ENCODE measurements at regions not wholly inside any gene's neighbourhood (a gene's known extent, or its start where the extent isn't known, plus 50 kb on each side); places are given as distances from the start of the nearest gene placed in this dataset.

- no peaks in the 10 kb centered on the region for H3K79me2 ChIP-seq (ENCODE audit: low read depth)
- TF ChIP-seq EZH2phosphoT487 (IDR thresholded peaks at IDR 0.05) (no peak), EZH2 (IDR thresholded peaks at IDR 0.05) (no peak), CTCF (IDR thresholded peaks at IDR 0.05) (no peak)
- Mint-ChIP-seq H3K36me3 (no peaks in the 10 kb centered on the region), H3K27ac (no peak overlapping the region), H3K9me3 (peaks cover 3% of the 10 kb centered on the region), H3K4me1 (no peaks in the 10 kb centered on the region), H3K4me3 (no peak overlapping the region), H3K27me3 (ENCODE audit: insufficient read depth, low read depth) (peaks cover 8% of the 10 kb centered on the region)
- no peak for DNase-seq (ENCODE audit: low spot score)
- no peak overlapping the region for H3K27ac ChIP-seq
- H3K4me1 ChIP-seq = no peaks in the 10 kb centered on the region
- no peaks in the 10 kb centered on the region for H3K36me3 ChIP-seq
- H3K4me2 ChIP-seq = no peak overlapping the region
- H2AFZ ChIP-seq (replicated peaks) = no peak overlapping the region
- peaks cover 77% of the 10 kb centered on the region for H3K27me3 ChIP-seq
- H3K4me3 ChIP-seq = no peak overlapping the region
- no peak overlapping the region for H3K9ac ChIP-seq
- H3K9me3 ChIP-seq (ENCODE audit: low read depth) = no peaks in the 10 kb centered on the region
- H3F3A ChIP-seq (ENCODE audit: low read depth) = no peaks in the 10 kb centered on the region
- no peaks in the 10 kb centered on the region for H4K20me1 ChIP-seq (ENCODE audit: low read depth)
Measured at GRCh38 chr6:30405934-30406333, 61.0 kb downstream of the RPP21 start.

GRCh38 chr6:30409184-30409583, 64.2 kb downstream of the RPP21 start:
- no peak overlapping the region for H3K27ac ChIP-seq
- peak overlapping the region; percentile 1 for H2AFZ ChIP-seq (replicated peaks)
- H3K4me3 Mint-ChIP-seq = no peak overlapping the region
- peaks cover 5% of the 10 kb centered on the region for H3K9me3 Mint-ChIP-seq
- no peaks in the 10 kb centered on the region for H3K4me1 Mint-ChIP-seq
- H3K4me3 ChIP-seq = no peak overlapping the region
- TF ChIP-seq EZH2 (IDR thresholded peaks at IDR 0.05) (no peak), CTCF (IDR thresholded peaks at IDR 0.05) (no peak), EZH2phosphoT487 (IDR thresholded peaks at IDR 0.05) (no peak)
- H3K27ac Mint-ChIP-seq = no peak overlapping the region
- H3K4me1 ChIP-seq = no peaks in the 10 kb centered on the region
- H3F3A ChIP-seq (ENCODE audit: low read depth) = no peaks in the 10 kb centered on the region
- no peak overlapping the region for H3K4me2 ChIP-seq
- H3K27me3 ChIP-seq = peaks cover 81% of the 10 kb centered on the region
- no peak overlapping the region for H3K9ac ChIP-seq
- no peaks in the 10 kb centered on the region for H3K36me3 ChIP-seq
- H3K9me3 ChIP-seq (ENCODE audit: low read depth) = no peaks in the 10 kb centered on the region
- H3K27me3 Mint-ChIP-seq (ENCODE audit: insufficient read depth, low read depth) = peaks cover 23% of the 10 kb centered on the region
- no peaks in the 10 kb centered on the region for H3K36me3 Mint-ChIP-seq
- no peak for DNase-seq (ENCODE audit: low spot score)
- H4K20me1 ChIP-seq (ENCODE audit: low read depth) = no peaks in the 10 kb centered on the region
- no peaks in the 10 kb centered on the region for H3K79me2 ChIP-seq (ENCODE audit: low read depth)

- H3K4me3 ChIP-seq = no peak overlapping the region
- peak overlapping the region; percentile 32 for H3K4me2 ChIP-seq
- H3F3A ChIP-seq (ENCODE audit: low read depth) = no peaks in the 10 kb centered on the region
Measured at GRCh38 chr6:30411515-30412207, 66.7 kb downstream of the RPP21 start.

More at GRCh38 chr6:30411515-30412207, 66.7 kb downstream of the RPP21 start:
- TF ChIP-seq EZH2 (IDR thresholded peaks at IDR 0.05) (no peak), EZH2phosphoT487 (IDR thresholded peaks at IDR 0.05) (no peak), CTCF (IDR thresholded peaks at IDR 0.05) (peak; percentile 79)
- H3K4me1 ChIP-seq = no peaks in the 10 kb centered on the region
- DNase-seq (ENCODE audit: low spot score) = peak; percentile 79
- no peaks in the 10 kb centered on the region for H3K36me3 Mint-ChIP-seq
- H2AFZ ChIP-seq (replicated peaks) = peak overlapping the region; percentile 83
- H3K27me3 ChIP-seq = peaks cover 64% of the 10 kb centered on the region
- H3K79me2 ChIP-seq (ENCODE audit: low read depth) = no peaks in the 10 kb centered on the region
- no peak overlapping the region for H3K27ac Mint-ChIP-seq
- no peak overlapping the region for H3K9ac ChIP-seq
- H3K27ac ChIP-seq = no peak overlapping the region
- no peak overlapping the region for H3K4me3 Mint-ChIP-seq
- no peaks in the 10 kb centered on the region for H3K4me1 Mint-ChIP-seq
- H3K36me3 ChIP-seq = no peaks in the 10 kb centered on the region
- peaks cover 5% of the 10 kb centered on the region for H3K9me3 Mint-ChIP-seq
- no peaks in the 10 kb centered on the region for H3K9me3 ChIP-seq (ENCODE audit: low read depth)
- peaks cover 25% of the 10 kb centered on the region for H3K27me3 Mint-ChIP-seq (ENCODE audit: insufficient read depth, low read depth)
- H4K20me1 ChIP-seq (ENCODE audit: low read depth) = no peaks in the 10 kb centered on the region

All from neural progenitor cell (in vitro differentiated cells).